H1 (cell line): ENCODE measurements at regions not wholly inside any gene's neighbourhood (a gene's known extent, or its start where the extent isn't known, plus 50 kb on each side); places are given as distances from the start of the nearest gene placed in this dataset.

ENCODE experiments used
- CTCF ChIA-PET: fragments of 300-600 bp; sonication (Branson Sonifier 250); formaldehyde crosslinking; loops from one replicate; lab custom pipeline; 2021; ENCODE audit not compliant: partially characterized antibody; lab: Charles Lee
- POLR2A ChIA-PET: fragments of 300-600 bp; sonication (Branson Sonifier 250); formaldehyde crosslinking; loops from one replicate; lab custom pipeline; 2021; ENCODE audit warnings: inconsistent platforms; ENCODE audit not compliant: partially characterized antibody; lab: Charles Lee
- DNase-seq, 2 experiments: peaks; one replicate each; pipeline versions ENCODE4 v3.0.0 to v3.0.0-alpha.2; 2010 to 2022; ENCODE audit warnings: low spot score in 2 of 2, low read depth in 1 of 2, mixed read lengths in 1 of 2
- FAIRE-seq: peaks from 2 replicates; lab custom pipeline; 2011; peaks lifted over from hg19 to GRCh38; lab: Jason Lieb, UNC
- H2AFZ ChIP-seq: 2 replicates; pipeline ENCODE4 v1.8.1; 2012; ENCODE audit warnings: low read length, inconsistent platforms
- H2AK5ac ChIP-seq: 2 replicates; pipeline ENCODE4 v1.6.1; 2013; ENCODE audit warnings: low read depth, low read length
- H2BK120ac ChIP-seq: replicated peaks from 2 replicates; pipeline ENCODE3; 2013; ENCODE audit warnings: low read depth, low read length, inconsistent platforms
- H2BK12ac ChIP-seq: 2 replicates; pipeline ENCODE4 v1.6.1; 2013; ENCODE audit warnings: low read depth, low read length
- H2BK15ac ChIP-seq: 2 replicates; pipeline ENCODE4 v1.6.1; 2013; ENCODE audit warnings: low read length
- H2BK20ac ChIP-seq: 2 replicates; pipeline ENCODE4 v1.6.1; 2013; ENCODE audit warnings: low read length
- H2BK5ac ChIP-seq: 2 replicates; pipeline ENCODE4 v1.6.1; 2013; ENCODE audit warnings: low read depth, low read length
- H3K14ac ChIP-seq: 2 replicates; pipeline ENCODE4 v1.6.1; 2013; ENCODE audit warnings: inconsistent platforms; ENCODE audit not compliant: insufficient read length
- H3K18ac ChIP-seq: 2 replicates; pipeline ENCODE4 v1.6.1; 2013; ENCODE audit warnings: low read length; ENCODE audit errors: extremely low read depth
- H3K23ac ChIP-seq: 2 replicates; pipeline ENCODE4 v1.6.1; 2013; ENCODE audit warnings: inconsistent platforms; ENCODE audit not compliant: insufficient read length
- H3K23me2 ChIP-seq: 2 replicates; pipeline ENCODE4 v1.6.1; 2013; ENCODE audit warnings: low read depth, low read length
- H3K27ac ChIP-seq: 2 replicates; pipeline ENCODE4 v1.6.1; 2011; ENCODE audit warnings: low read depth, low read length, inconsistent platforms
- H3K27me3 ChIP-seq, 4 experiments: replicated peaks in 1 of 4; 1 replicate in 1 of 4; 2 replicates in 3 of 4; pipeline versions ENCODE4 v1.6.1 to v1.8.1; 2011 to 2013; ENCODE audit warnings: low read length in 3 of 4, mild to moderate bottlenecking in 3 of 4, inconsistent platforms in 2 of 4, mixed read lengths in 2 of 4, moderate library complexity in 1 of 4; ENCODE audit not compliant: control insufficient read depth in 3 of 4, insufficient read depth in 3 of 4; ENCODE audit errors: extremely low read depth in 1 of 4
- H3K36me3 ChIP-seq, 4 experiments: 2 replicates each; pipeline versions ENCODE4 v1.6.1 to v1.8.1; 2011 to 2013; ENCODE audit warnings: mild to moderate bottlenecking in 4 of 4, low read length in 3 of 4, moderate library complexity in 2 of 4, control low read depth in 1 of 4, inconsistent platforms in 1 of 4; ENCODE audit not compliant: insufficient read depth in 4 of 4, control insufficient read depth in 2 of 4
- H3K4ac ChIP-seq: replicated peaks from 2 replicates; pipeline ENCODE3; 2013; ENCODE audit warnings: low read length, low read depth, mixed read lengths, inconsistent platforms; ENCODE audit not compliant: insufficient read length
- H3K4me1 ChIP-seq, 4 experiments: replicated peaks in 1 of 4; 1 replicate in 1 of 4; 2 replicates in 3 of 4; pipeline versions ENCODE4 v1.6.1 to v1.8.1; 2011 to 2013; ENCODE audit warnings: low read length in 3 of 4, inconsistent platforms in 2 of 4, mixed read lengths in 1 of 4; ENCODE audit not compliant: insufficient read depth in 4 of 4, control insufficient read depth in 3 of 4
- H3K4me2 ChIP-seq, 2 experiments: 2 replicates each; pipeline versions ENCODE4 v1.6.1 to v1.8.1; 2011 to 2013; ENCODE audit warnings: low read depth in 2 of 2, low read length in 2 of 2, control low read depth in 1 of 2, inconsistent platforms in 1 of 2, mild to moderate bottlenecking in 1 of 2; ENCODE audit not compliant: insufficient read depth in 1 of 2
- H3K4me3 ChIP-seq, 4 experiments: fragments of 200-600, 300-600 bp in 1 of 4; sonication (generic), shearing (Covaris generic), sonication (Bioruptor Twin) in 1 of 4; 2 replicates each; pipeline versions ENCODE4 v1.5.1 to v1.8.1; 2011 to 2016; ENCODE audit warnings: low read length in 4 of 4, low read depth in 3 of 4, control low read depth in 2 of 4, inconsistent platforms in 2 of 4, mild to moderate bottlenecking in 2 of 4, mixed read lengths in 1 of 4, moderate library complexity in 1 of 4; ENCODE audit not compliant: insufficient read depth in 2 of 4; ENCODE audit errors: extremely low read depth in 1 of 4
- H3K56ac ChIP-seq: replicated peaks from 2 replicates; pipeline ENCODE3; 2013; ENCODE audit warnings: low read depth, mild to moderate bottlenecking, mixed read lengths, low read length, inconsistent platforms; ENCODE audit not compliant: insufficient read length
- H3K79me1 ChIP-seq: 2 replicates; pipeline ENCODE4 v1.6.1; 2013; ENCODE audit warnings: low read depth, low read length, control low read depth
- H3K79me2 ChIP-seq, 2 experiments: 2 replicates each; pipeline versions ENCODE4 v1.6.1 to v1.8.1; 2012 to 2013; ENCODE audit warnings: low read length in 2 of 2, mild to moderate bottlenecking in 2 of 2, inconsistent platforms in 1 of 2; ENCODE audit not compliant: insufficient read depth in 2 of 2, control insufficient read depth in 1 of 2
- H3K9ac ChIP-seq, 4 experiments: replicated peaks in 1 of 4; 1 replicate in 1 of 4; 2 replicates in 3 of 4; pipeline versions ENCODE4 v1.6.1 to v1.8.1; 2011 to 2013; ENCODE audit warnings: low read depth in 3 of 4, low read length in 3 of 4, control low read depth in 2 of 4, mild to moderate bottlenecking in 2 of 4, moderate library complexity in 2 of 4, inconsistent platforms in 1 of 4; ENCODE audit errors: extremely low read depth in 1 of 4
- H3K9me3 ChIP-seq, 2 experiments: 2 replicates each; pipeline versions ENCODE4 v1.6.1 to v1.8.1; 2012 to 2013; ENCODE audit warnings: mild to moderate bottlenecking in 2 of 2, moderate library complexity in 2 of 2, control low read depth in 1 of 2, inconsistent platforms in 1 of 2, low read depth in 1 of 2, low read length in 1 of 2, mixed read lengths in 1 of 2; ENCODE audit not compliant: insufficient read depth in 2 of 2
- H4K20me1 ChIP-seq, 2 experiments: replicated peaks in 1 of 2; 2 replicates each; pipeline versions ENCODE3 to v1.8.1; 2011 to 2013; ENCODE audit warnings: inconsistent platforms in 2 of 2, low read length in 2 of 2, mild to moderate bottlenecking in 1 of 2; ENCODE audit not compliant: insufficient read depth in 2 of 2, control insufficient read depth in 1 of 2
- H4K5ac ChIP-seq: 2 replicates; pipeline ENCODE4 v1.6.1; 2013; ENCODE audit warnings: low read length, low read depth, mixed read lengths, inconsistent platforms; ENCODE audit not compliant: insufficient read length
- H4K8ac ChIP-seq: 2 replicates; pipeline ENCODE4 v1.8.0; 2013; ENCODE audit warnings: mild to moderate bottlenecking, moderate library complexity, low read length, inconsistent platforms; ENCODE audit not compliant: insufficient read depth; ENCODE audit errors: extremely low read depth
- H4K91ac ChIP-seq: replicated peaks from 2 replicates; pipeline ENCODE3; 2013; ENCODE audit warnings: low read length, mixed read lengths, inconsistent platforms; ENCODE audit not compliant: insufficient read length
- BACH1 ChIP-seq: IDR thresholded peaks from 2 replicates; pipeline ENCODE4 v1.6.1; 2012; ENCODE audit warnings: low read length, improper control_type of control experiment
- CBX8 ChIP-seq: fragments of 300-800, 300-1000 bp; sonication (generic); IDR thresholded peaks from 2 replicates; pipeline ENCODE4 v1.7.1; 2016; ENCODE audit warnings: low read depth, low read length, borderline replicate concordance
- WGBS, 2 experiments: shearing (Covaris generic) in 1 of 2; methylation state at CpG; one replicate each; pipeline versions ENCODE4 v1.1.6 to v1.1.7; 2013 to 2015; ENCODE audit warnings: low lambda C conversion rate in 2 of 2, mixed read lengths in 2 of 2, inconsistent platforms in 1 of 2, low coverage in 1 of 2, missing lambda C conversion rate in 1 of 2; ENCODE audit not compliant: insufficient replicate concordance in 2 of 2, insufficient coverage in 1 of 2, insufficient read length in 1 of 2; ENCODE audit errors: extremely low coverage in 1 of 2, missing lambda C conversion rate in 1 of 2; 5-methylcytosine and 5-hydroxymethylcytosine counted together
- TF ChIP-seq, protein P1 (sequence below): IDR thresholded peaks from 2 replicates; pipeline ENCODE4 v1.6.1; 2012; ENCODE audit warnings: inconsistent platforms

DNA sequence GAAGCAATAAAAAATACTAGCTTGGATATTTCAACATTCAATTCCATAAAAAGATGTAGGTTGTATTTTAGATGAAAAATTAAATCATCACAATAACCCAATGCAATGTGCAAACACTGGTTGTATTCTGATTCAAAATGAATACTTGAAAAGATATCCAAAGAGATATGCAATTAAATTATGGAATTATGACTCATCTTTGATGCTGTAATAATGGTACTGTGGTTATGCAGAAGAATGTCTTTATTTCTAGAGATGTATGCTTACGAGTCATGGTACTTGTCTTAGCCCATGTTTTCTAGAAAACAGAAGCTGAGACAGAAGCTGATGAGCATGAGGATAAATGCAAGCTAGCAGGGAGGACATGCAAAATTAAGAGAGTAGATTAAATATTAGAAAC lies 1941.4 kb upstream of the NUDT12 start:
- FAIRE-seq (no peak), DNase-seq (no peak)
- Histone ChIP-seq H3K79me2 (no peaks in the 10 kb centered on the region), H3K9ac (no peak overlapping the region), H3K23ac (no peak overlapping the region), H3K79me1 (no peaks in the 10 kb centered on the region), H3K18ac (no peak overlapping the region), H4K8ac (no peak overlapping the region), H4K91ac (no peak overlapping the region), H2BK12ac (no peak overlapping the region), H4K5ac (no peak overlapping the region), H2BK5ac (no peak overlapping the region), H3K23me2 (no peaks in the 10 kb centered on the region), H3K14ac (no peak overlapping the region), H3K36me3 (no peaks in the 10 kb centered on the region), H2BK20ac (no peak overlapping the region), H3K27ac (no peak overlapping the region), H3K4me2 (no peak overlapping the region), H2BK15ac (no peak overlapping the region), H2BK120ac (no peak overlapping the region), H2AFZ (no peak overlapping the region), H3K27me3 (peaks cover 0 to 1% (median 0%) of the 10 kb centered on the region in 4 experiments; a peak in 1 of 7 replicates), H4K20me1 (no peaks in the 10 kb centered on the region), H3K9me3 (no peaks in the 10 kb centered on the region), H2AK5ac (no peak overlapping the region), H3K4ac (no peak overlapping the region), H3K4me1 (peaks cover 0 to 9% (median 2%) of the 10 kb centered on the region in 4 experiments; a peak in 3 of 7 replicates), H3K56ac (no peak overlapping the region), H3K4me3 (no peak overlapping the region)
- 100% methylated on average over 1 of the region's 1 CpG; no CpG with 5 or more reads in 1 of the 2 experiments for WGBS, 2 experiments
- ChIA-PET CTCF (no interaction called here), POLR2A (no interaction called here)
- TF ChIP-seq BACH1 (no peak), CBX8 (no peak)
- TF ChIP-seq, protein P1, sequence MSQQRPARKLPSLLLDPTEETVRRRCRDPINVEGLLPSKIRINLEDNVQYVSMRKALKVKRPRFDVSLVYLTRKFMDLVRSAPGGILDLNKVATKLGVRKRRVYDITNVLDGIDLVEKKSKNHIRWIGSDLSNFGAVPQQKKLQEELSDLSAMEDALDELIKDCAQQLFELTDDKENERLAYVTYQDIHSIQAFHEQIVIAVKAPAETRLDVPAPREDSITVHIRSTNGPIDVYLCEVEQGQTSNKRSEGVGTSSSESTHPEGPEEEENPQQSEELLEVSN = no peak
